CD14-positive monocyte (primary cell): ENCODE measurements at regions not wholly inside any gene's neighbourhood (a gene's known extent, or its start where the extent isn't known, plus 50 kb on each side); places are given as distances from the start of the nearest gene placed in this dataset.

Source experiments
- DNase-seq, 3 donors: peaks; one replicate each; pipeline ENCODE4 v3.0.0-alpha.2; 2011 to 2022
- H2AFZ ChIP-seq: 2 replicates; pipeline ENCODE4 v1.6.0; 2012; ENCODE audit warnings: mild to moderate bottlenecking, low read depth, low read length, inconsistent platforms; ENCODE audit not compliant: insufficient read depth, poor library complexity, severe bottlenecking
- H3K27ac ChIP-seq, 2 donors: 1 replicate in 1 of 2; 2 replicates in 1 of 2; pipeline ENCODE4 v1.5.1; 2012 to 2013; ENCODE audit warnings: low read length in 2 of 2, control low read depth in 1 of 2, inconsistent platforms in 1 of 2, low read depth in 1 of 2, mild to moderate bottlenecking in 1 of 2
- H3K27me3 ChIP-seq, 2 donors: one replicate each; pipeline versions ENCODE4 v1.6.0 to v1.6.1; 2011 to 2013; ENCODE audit warnings: low read length in 2 of 2; ENCODE audit not compliant: control insufficient read depth in 2 of 2, insufficient read depth in 2 of 2
- H3K36me3 ChIP-seq, 2 donors: replicated peaks in 1 of 2; 1 replicate in 1 of 2; 2 replicates in 1 of 2; pipeline versions ENCODE4 v1.5.1 to v1.6.1; 2012 to 2013; ENCODE audit warnings: low read length in 2 of 2, control low read depth in 1 of 2, inconsistent platforms in 1 of 2, mild to moderate bottlenecking in 1 of 2; ENCODE audit not compliant: insufficient read depth in 2 of 2, control insufficient read depth in 1 of 2
- H3K4me1 ChIP-seq, 2 donors: 1 replicate in 1 of 2; 2 replicates in 1 of 2; pipeline versions ENCODE4 v1.5.1 to v1.6.1; 2012 to 2013; ENCODE audit warnings: low read length in 2 of 2, control low read depth in 1 of 2, inconsistent platforms in 1 of 2, mild to moderate bottlenecking in 1 of 2, moderate library complexity in 1 of 2; ENCODE audit not compliant: insufficient read depth in 2 of 2, control insufficient read depth in 1 of 2
- H3K4me2 ChIP-seq: replicated peaks from 2 replicates; pipeline ENCODE3; 2012; ENCODE audit warnings: low read length, moderate library complexity, mild to moderate bottlenecking; ENCODE audit not compliant: poor library complexity, severe bottlenecking; ENCODE audit errors: extremely low read depth
- H3K4me3 ChIP-seq, 3 experiments: fragments of 200-600 bp in 1 of 3; sonication (generic) in 1 of 3; replicated peaks in 1 of 3; 1 replicate in 2 of 3; 2 replicates in 1 of 3; pipeline ENCODE4 v1.5.1; 2011 to 2013; ENCODE audit warnings: low read length in 3 of 3, mild to moderate bottlenecking in 3 of 3, control low read depth in 2 of 3, low read depth in 2 of 3, inconsistent platforms in 1 of 3, moderate library complexity in 1 of 3
- H3K79me2 ChIP-seq: 2 replicates; pipeline ENCODE4 v1.6.0; 2012; ENCODE audit warnings: mild to moderate bottlenecking, control low read depth, inconsistent platforms, low read length, moderate library complexity; ENCODE audit not compliant: insufficient read depth
- H3K9ac ChIP-seq: 2 replicates; pipeline ENCODE4 v1.6.0; 2017; ENCODE audit warnings: low read length, mild to moderate bottlenecking; ENCODE audit not compliant: insufficient read depth, poor library complexity, severe bottlenecking
- H3K9me3 ChIP-seq, 2 donors: replicated peaks in 1 of 2; 1 replicate in 1 of 2; 2 replicates in 1 of 2; pipeline versions ENCODE4 v1.5.1 to v1.6.1; 2012 to 2013; ENCODE audit warnings: low read length in 2 of 2, control low read depth in 1 of 2; ENCODE audit not compliant: control insufficient read depth in 1 of 2, insufficient read depth in 1 of 2
- H4K20me1 ChIP-seq: 2 replicates; pipeline ENCODE4 v1.6.0; 2012; ENCODE audit warnings: mild to moderate bottlenecking, low read length, control low read depth, moderate library complexity; ENCODE audit not compliant: insufficient read depth
- H3K27ac Mint-ChIP-seq, 7 donors: one replicate each; pipeline ENCODE4 v1.8.0; 2020; ENCODE audit warnings: mild to moderate bottlenecking in 7 of 7, mixed read lengths in 7 of 7, moderate library complexity in 6 of 7, inconsistent platforms in 2 of 7
- H3K27me3 Mint-ChIP-seq, 3 donors: one replicate each; pipeline ENCODE4 v1.8.0; 2021 to 2022; ENCODE audit warnings: low read depth in 3 of 3, mild to moderate bottlenecking in 3 of 3, mixed read lengths in 3 of 3, moderate library complexity in 3 of 3, inconsistent platforms in 1 of 3
- H3K36me3 Mint-ChIP-seq, 2 donors: one replicate each; pipeline ENCODE4 v1.8.0; 2020; ENCODE audit warnings: mixed read lengths in 2 of 2, inconsistent platforms in 1 of 2, mild to moderate bottlenecking in 1 of 2
- H3K4me1 Mint-ChIP-seq: one replicate; pipeline ENCODE4 v1.8.0; 2020; ENCODE audit warnings: mild to moderate bottlenecking, mixed read lengths
- H3K4me3 Mint-ChIP-seq, 2 donors: one replicate each; pipeline ENCODE4 v1.8.0; 2020; ENCODE audit warnings: mild to moderate bottlenecking in 2 of 2, mixed read lengths in 2 of 2, moderate library complexity in 1 of 2
- H3K9me3 Mint-ChIP-seq, 7 donors: one replicate each; pipeline ENCODE4 v1.8.0; 2020 to 2022; ENCODE audit warnings: mixed read lengths in 7 of 7, mild to moderate bottlenecking in 6 of 7, moderate library complexity in 6 of 7, inconsistent platforms in 2 of 7
- CTCF ChIP-seq: fragments of 200-600 bp; IDR thresholded peaks from one replicate; pipeline ENCODE4 v1.8.0; 2022; ENCODE audit warnings: antibody characterized with exemption, mild to moderate bottlenecking
- WGBS: methylation state at CpG from one replicate; pipeline ENCODE4 v1.1.5; 2013; ENCODE audit warnings: missing lambda C conversion rate; ENCODE audit not compliant: insufficient coverage; 5-methylcytosine and 5-hydroxymethylcytosine counted together
- intact Hi-C, 2 donors: fragments of 100-400 bp; cut with micrococcal nuclease; formaldehyde crosslinking; loops; one replicate each; pipeline versions ENCODE4 v1.15.0 to v1.15.1; 2023

DNA sequence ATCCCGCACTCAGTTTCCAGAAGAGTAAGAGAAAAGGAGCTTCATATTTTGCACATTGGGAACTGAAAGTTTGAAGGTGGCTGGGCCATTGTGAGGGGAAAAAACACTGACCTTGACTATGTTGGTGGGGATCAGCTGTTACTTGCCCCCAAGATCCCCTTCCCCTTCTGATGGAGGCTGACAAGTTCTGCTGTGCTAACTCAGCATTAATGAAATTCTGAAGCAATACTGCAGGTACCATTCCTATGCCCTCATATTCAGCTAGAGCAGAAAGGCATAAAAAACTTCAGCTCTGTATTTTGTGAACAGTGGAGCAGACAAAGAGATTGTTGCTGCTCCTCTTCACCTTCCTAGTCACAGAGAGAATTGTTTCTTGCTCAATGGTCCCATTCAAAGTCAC, 1013.8 kb upstream of the C9orf72 start:
- intact Hi-C loops, result no loop called here
- no peak for DNase-seq
- H3K27ac Mint-ChIP-seq, result no peak overlapping the region
- peaks cover 0 to 15% (median 5%) of the 10 kb centered on the region in 7 donors for H3K9me3 Mint-ChIP-seq
- Histone ChIP-seq H3K9me3 (peaks cover 19 to 20% of the 10 kb centered on the region in 2 donors), H3K27me3 (no peaks in the 10 kb centered on the region), H3K27ac (no peak overlapping the region), H3K4me3 (no peak overlapping the region), H3K4me1 (no peaks in the 10 kb centered on the region), H3K79me2 (no peaks in the 10 kb centered on the region), H3K4me2 (no peak overlapping the region), H3K36me3 (no peaks in the 10 kb centered on the region), H2AFZ (no peak overlapping the region), H4K20me1 (no peaks in the 10 kb centered on the region), H3K9ac (no peak overlapping the region)
- no peak for TF ChIP-seq CTCF
- H3K4me3 Mint-ChIP-seq, result no peak overlapping the region
- H3K36me3 Mint-ChIP-seq, result no peaks in the 10 kb centered on the region
- H3K27me3 Mint-ChIP-seq, result no peaks in the 10 kb centered on the region
- H3K4me1 Mint-ChIP-seq, result no peaks in the 10 kb centered on the region
- 100% methylated on average over 1 of the region's 1 CpG for WGBS

DNA sequence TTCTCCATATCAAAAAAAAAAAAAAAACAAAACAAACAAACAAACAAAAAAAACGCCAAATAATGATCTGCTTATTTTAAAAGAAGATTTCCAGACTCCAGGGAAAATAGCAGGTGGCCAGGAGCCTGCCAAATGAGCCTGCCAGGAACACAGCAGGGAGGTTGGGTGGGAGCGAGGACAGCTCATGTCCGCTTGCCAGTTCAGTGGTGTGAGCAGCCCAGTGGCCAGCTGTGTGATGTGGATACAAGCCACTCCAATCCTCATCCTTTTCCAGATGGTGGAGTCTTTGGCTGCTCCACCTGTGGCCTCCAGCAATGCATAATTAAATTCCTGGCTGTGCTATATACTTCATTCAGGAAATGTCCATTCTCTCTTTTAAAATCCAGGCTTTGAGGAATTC, 1025.1 kb upstream of the C9orf72 start:
- intact Hi-C loops, result no loop called here
- no peaks in the 10 kb centered on the region for H3K36me3 ChIP-seq
- no peak overlapping the region for H3K4me3 ChIP-seq
- H3K27me3 ChIP-seq, result no peaks in the 10 kb centered on the region
- H4K20me1 ChIP-seq, result no peaks in the 10 kb centered on the region
- DNase-seq, result no peak
- Mint-ChIP-seq H3K4me3 (no peak overlapping the region), H3K9me3 (peaks cover 0 to 4% (median 0%) of the 10 kb centered on the region in 7 donors), H3K36me3 (no peaks in the 10 kb centered on the region), H3K27ac (no peak overlapping the region), H3K4me1 (no peaks in the 10 kb centered on the region), H3K27me3 (no peaks in the 10 kb centered on the region)
- no peaks in the 10 kb centered on the region for H3K9me3 ChIP-seq
- no peak overlapping the region for H2AFZ ChIP-seq
- no CpG with 5 or more reads among the region's 3 CpGs for WGBS
- H3K79me2 ChIP-seq, result no peaks in the 10 kb centered on the region
- no peak overlapping the region for H3K9ac ChIP-seq
- H3K4me2 ChIP-seq, result no peak overlapping the region
- TF ChIP-seq CTCF, result no peak
- H3K4me1 ChIP-seq, result no peaks in the 10 kb centered on the region
- H3K27ac ChIP-seq, result no peak overlapping the region
